ENCODE measurements at regions not wholly inside any gene's neighbourhood (a gene's known extent, or its start where the extent isn't known, plus 50 kb on each side); places are given as distances from the start of the nearest gene placed in this dataset.

- TF ChIP-seq CBFB (CRISPR knock-in tag; IDR thresholded peaks at IDR 0.05) (no peak), ZBTB34 (CRISPR knock-in tag; IDR thresholded peaks at IDR 0.05) (no peak), NR2C2 (CRISPR knock-in tag; IDR thresholded peaks at IDR 0.05) (no peak), NR2C2 (tag; IDR thresholded peaks at IDR 0.05) (no peak), TCF3 (CRISPR knock-in tag; IDR thresholded peaks at IDR 0.05) (no peak), PHF8 (IDR thresholded peaks at IDR 0.05; ENCODE audit: borderline replicate concordance, low read length) (no peak), ZNF354B (CRISPR knock-in tag; IDR thresholded peaks at IDR 0.05) (no peak), NFIC (IDR thresholded peaks at IDR 0.05) (no peak), ZNF444 (CRISPR knock-in tag; IDR thresholded peaks at IDR 0.05) (no peak), FOXP4 (CRISPR knock-in tag; IDR thresholded peaks at IDR 0.05; ENCODE audit: borderline replicate concordance) (no peak), NCOA1 (IDR thresholded peaks at IDR 0.05; ENCODE audit: low read depth) (no peak)
- TF ChIP-seq, protein P1, sequence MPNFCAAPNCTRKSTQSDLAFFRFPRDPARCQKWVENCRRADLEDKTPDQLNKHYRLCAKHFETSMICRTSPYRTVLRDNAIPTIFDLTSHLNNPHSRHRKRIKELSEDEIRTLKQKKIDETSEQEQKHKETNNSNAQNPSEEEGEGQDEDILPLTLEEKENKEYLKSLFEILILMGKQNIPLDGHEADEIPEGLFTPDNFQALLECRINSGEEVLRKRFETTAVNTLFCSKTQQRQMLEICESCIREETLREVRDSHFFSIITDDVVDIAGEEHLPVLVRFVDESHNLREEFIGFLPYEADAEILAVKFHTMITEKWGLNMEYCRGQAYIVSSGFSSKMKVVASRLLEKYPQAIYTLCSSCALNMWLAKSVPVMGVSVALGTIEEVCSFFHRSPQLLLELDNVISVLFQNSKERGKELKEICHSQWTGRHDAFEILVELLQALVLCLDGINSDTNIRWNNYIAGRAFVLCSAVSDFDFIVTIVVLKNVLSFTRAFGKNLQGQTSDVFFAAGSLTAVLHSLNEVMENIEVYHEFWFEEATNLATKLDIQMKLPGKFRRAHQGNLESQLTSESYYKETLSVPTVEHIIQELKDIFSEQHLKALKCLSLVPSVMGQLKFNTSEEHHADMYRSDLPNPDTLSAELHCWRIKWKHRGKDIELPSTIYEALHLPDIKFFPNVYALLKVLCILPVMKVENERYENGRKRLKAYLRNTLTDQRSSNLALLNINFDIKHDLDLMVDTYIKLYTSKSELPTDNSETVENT (CRISPR knock-in tag; IDR thresholded peaks at IDR 0.05) = no peak
Observed at GRCh38 chr12:17020765-17021164, 414.8 kb upstream of the LMO3 start (continued).

All from K562 (cell line).